HEK293T (cell line): ENCODE measurements at regions not wholly inside any gene's neighbourhood (a gene's known extent, or its start where the extent isn't known, plus 50 kb on each side); places are given as distances from the start of the nearest gene placed in this dataset.
"Not testable (repeated sequence)": the region's sequence is repeated elsewhere in the genome, so short reads cannot be mapped to it uniquely, and the experiment has no call there.

Experiments
- CTCF ChIA-PET: fragments of 350-600 bp; formaldehyde crosslinking; extraction: SDS; loops from one replicate; lab custom pipeline; 2021; ENCODE audit warnings: antibody characterized with exemption, inconsistent platforms; lab: Yijun Ruan, JAX
- POLR2A ChIA-PET: fragments of 350-600 bp; formaldehyde crosslinking; extraction: SDS; loops from one replicate; lab custom pipeline; 2020; ENCODE audit warnings: antibody characterized with exemption, inconsistent platforms; lab: Yijun Ruan, JAX
- DNase-seq: peaks from one replicate; pipeline ENCODE4 v3.0.0; 2012; ENCODE audit warnings: mixed read lengths; ENCODE audit errors: extremely low spot score
- ARNT ChIP-seq: fragments of 450-650 bp; IDR thresholded peaks from 2 replicates; pipeline ENCODE4 v1.6.1; 2017; ENCODE audit warnings: mild to moderate bottlenecking
- BHLHE40 ChIP-seq: fragments of 450-650 bp; IDR thresholded peaks from 2 replicates; pipeline ENCODE4 v1.6.1; 2016; ENCODE audit warnings: mild to moderate bottlenecking, moderate library complexity, borderline replicate concordance
- CTBP1 ChIP-seq: fragments of 450-650 bp; IDR thresholded peaks from 2 replicates; pipeline ENCODE4 v1.6.1; 2016; ENCODE audit warnings: borderline replicate concordance
- ELF4 ChIP-seq: fragments of 450-650 bp; IDR thresholded peaks from 2 replicates; pipeline ENCODE4 v1.6.1; 2017; ENCODE audit warnings: antibody characterized with exemption
- FOXA1 ChIP-seq: fragments of 450-650 bp; IDR thresholded peaks from 2 replicates; pipeline ENCODE4 v1.6.1; 2016; ENCODE audit warnings: mild to moderate bottlenecking
- FOXK2 ChIP-seq: fragments of 450-650 bp; IDR thresholded peaks from 2 replicates; pipeline ENCODE4 v1.6.1; 2016; ENCODE audit warnings: mild to moderate bottlenecking
- FOXM1 ChIP-seq: fragments of 450-650 bp; IDR thresholded peaks from 2 replicates; pipeline ENCODE4 v1.6.1; 2017; ENCODE audit warnings: mild to moderate bottlenecking, borderline replicate concordance
- HDGF ChIP-seq: fragments of 450-650 bp; IDR thresholded peaks from 2 replicates; pipeline ENCODE4 v1.6.1; 2017; ENCODE audit warnings: antibody characterized with exemption, borderline replicate concordance
- L3MBTL2 ChIP-seq: fragments of 450-650 bp; conservative IDR thresholded peaks from 2 replicates; pipeline ENCODE4 v1.6.1; 2016; ENCODE audit warnings: mild to moderate bottlenecking
- LEF1 ChIP-seq: fragments of 450-650 bp; IDR thresholded peaks from 2 replicates; pipeline ENCODE4 v1.6.1; 2017; ENCODE audit warnings: mild to moderate bottlenecking, borderline replicate concordance
- NFRKB ChIP-seq: fragments of 450-650 bp; IDR thresholded peaks from 2 replicates; pipeline ENCODE4 v1.6.1; 2016; ENCODE audit warnings: mild to moderate bottlenecking, moderate library complexity
- SP1 ChIP-seq: fragments of 450-650 bp; IDR thresholded peaks from 2 replicates; pipeline ENCODE4 v1.6.1; 2017
- SUZ12 ChIP-seq: fragments of 450-650 bp; IDR thresholded peaks from 2 replicates; pipeline ENCODE4 v1.6.1; 2016; ENCODE audit warnings: mild to moderate bottlenecking
- TARDBP ChIP-seq: fragments of 450-650 bp; IDR thresholded peaks from 2 replicates; pipeline ENCODE4 v1.6.1; 2016
- ZNF384 ChIP-seq: fragments of 450-650 bp; IDR thresholded peaks from 2 replicates; pipeline ENCODE4 v1.6.1; 2016
- TF ChIP-seq, protein P1 (sequence below): fragments of 450-650 bp; IDR thresholded peaks from 2 replicates; pipeline ENCODE4 v1.6.1; 2016

DNA sequence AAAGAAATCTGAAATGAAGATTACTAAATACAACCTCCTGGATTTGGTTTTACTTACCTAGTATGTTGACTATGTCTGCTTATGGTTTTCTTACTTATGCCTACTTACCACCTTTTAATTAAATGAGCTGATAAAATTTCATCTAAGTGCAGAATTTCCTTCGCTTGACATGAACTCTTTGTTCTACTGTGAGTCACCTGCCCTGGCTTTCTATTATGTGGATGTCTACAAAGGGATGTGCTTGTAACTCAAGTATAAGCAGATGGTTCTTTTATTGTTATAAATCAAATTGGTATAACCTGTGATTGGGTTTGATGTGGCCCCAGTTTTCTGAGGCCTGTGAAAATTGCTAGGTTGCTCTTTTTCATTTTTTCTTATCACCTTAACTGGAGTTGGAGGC lies 389.1 kb upstream of the ANKRD30A start:
- ChIA-PET POLR2A (no interaction called here), CTCF (no interaction called here)
- TF ChIP-seq L3MBTL2 (no peak), FOXM1 (no peak), LEF1 (no peak), ELF4 (no peak), SUZ12 (no peak), BHLHE40 (no peak), FOXA1 (no peak), CTBP1 (no peak)
- no peak for DNase-seq

DNA sequence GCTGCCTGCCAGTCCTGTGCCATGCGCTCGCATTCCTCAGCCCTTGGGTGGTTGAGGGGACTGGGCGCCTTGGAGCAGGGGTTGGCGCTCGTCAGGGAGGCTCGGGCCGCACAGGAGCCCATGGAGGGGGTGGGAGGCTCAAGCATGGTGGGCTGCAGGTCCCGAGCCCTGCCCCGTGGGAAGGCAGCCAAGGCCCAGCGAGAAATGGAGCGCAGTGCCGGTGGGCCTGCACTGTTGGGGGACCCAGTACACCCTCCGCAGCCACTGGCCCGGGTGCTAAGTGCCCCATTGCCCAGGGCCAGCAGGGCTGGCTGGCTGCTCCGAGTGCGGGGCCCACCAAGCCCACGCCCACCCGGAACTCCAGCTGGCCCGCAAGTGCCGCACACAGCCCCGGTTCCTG lies 390.8 kb upstream of the ANKRD30A start:
- CTCF ChIA-PET, POLR2A ChIA-PET, DNase-seq: not testable (repeated sequence)

DNA sequence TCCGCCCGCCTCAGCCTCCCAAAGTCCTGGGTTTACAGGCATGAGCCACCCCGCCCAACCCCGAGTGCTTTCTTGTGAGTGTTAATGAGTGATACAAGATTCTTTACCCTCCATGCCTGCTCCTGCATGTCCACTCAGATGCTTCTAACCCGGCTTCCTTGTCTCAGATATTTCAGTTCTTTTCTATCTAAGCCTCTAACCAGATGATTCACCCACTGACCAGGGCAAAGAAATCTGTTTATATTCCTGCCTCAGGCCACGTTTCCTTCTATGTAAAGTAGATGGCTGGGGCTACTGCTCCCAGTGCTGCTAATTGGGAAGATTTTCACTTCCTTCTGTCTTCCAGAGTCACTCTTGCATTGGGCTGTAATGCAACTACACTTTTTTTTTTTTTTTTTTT lies 395.1 kb upstream of the ANKRD30A start:
- no peak for TF ChIP-seq L3MBTL2
- no peak for TF ChIP-seq NFRKB
- TF ChIP-seq SUZ12, result no peak
- no peak for TF ChIP-seq SP1
- no peak for DNase-seq
- ChIA-PET POLR2A (no interaction called here), CTCF (no interaction called here)

DNA sequence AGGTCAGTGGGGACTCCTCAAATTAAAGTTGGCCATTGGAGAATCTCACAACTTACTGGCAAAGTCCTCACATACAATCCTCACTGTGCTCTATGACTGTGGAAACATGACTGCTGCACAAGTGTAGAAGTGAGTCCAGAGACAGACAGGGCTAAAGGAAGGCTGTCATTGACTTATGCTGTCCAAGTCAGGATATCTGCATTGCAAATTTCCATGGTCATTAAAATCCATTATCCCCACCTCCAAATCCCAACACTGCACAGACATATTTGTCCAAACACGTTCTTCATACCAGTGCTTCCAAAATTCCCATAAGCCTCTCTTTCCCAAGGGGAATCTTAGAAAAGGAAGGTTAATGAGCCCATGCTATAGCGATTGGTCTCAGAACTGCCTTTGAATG lies 396.8 kb upstream of the ANKRD30A start:
- TF ChIP-seq FOXK2 (no peak), L3MBTL2 (no peak), ARNT (no peak), SUZ12 (no peak), HDGF (no peak), TARDBP (no peak), ZNF384 (no peak), FOXM1 (no peak), SP1 (no peak), LEF1 (no peak)
- TF ChIP-seq, protein P1, sequence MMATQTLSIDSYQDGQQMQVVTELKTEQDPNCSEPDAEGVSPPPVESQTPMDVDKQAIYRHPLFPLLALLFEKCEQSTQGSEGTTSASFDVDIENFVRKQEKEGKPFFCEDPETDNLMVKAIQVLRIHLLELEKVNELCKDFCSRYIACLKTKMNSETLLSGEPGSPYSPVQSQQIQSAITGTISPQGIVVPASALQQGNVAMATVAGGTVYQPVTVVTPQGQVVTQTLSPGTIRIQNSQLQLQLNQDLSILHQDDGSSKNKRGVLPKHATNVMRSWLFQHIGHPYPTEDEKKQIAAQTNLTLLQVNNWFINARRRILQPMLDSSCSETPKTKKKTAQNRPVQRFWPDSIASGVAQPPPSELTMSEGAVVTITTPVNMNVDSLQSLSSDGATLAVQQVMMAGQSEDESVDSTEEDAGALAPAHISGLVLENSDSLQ, result no peak
- DNase-seq, result no peak
- POLR2A ChIA-PET, result no interaction called here
- CTCF ChIA-PET, result no interaction called here

DNA sequence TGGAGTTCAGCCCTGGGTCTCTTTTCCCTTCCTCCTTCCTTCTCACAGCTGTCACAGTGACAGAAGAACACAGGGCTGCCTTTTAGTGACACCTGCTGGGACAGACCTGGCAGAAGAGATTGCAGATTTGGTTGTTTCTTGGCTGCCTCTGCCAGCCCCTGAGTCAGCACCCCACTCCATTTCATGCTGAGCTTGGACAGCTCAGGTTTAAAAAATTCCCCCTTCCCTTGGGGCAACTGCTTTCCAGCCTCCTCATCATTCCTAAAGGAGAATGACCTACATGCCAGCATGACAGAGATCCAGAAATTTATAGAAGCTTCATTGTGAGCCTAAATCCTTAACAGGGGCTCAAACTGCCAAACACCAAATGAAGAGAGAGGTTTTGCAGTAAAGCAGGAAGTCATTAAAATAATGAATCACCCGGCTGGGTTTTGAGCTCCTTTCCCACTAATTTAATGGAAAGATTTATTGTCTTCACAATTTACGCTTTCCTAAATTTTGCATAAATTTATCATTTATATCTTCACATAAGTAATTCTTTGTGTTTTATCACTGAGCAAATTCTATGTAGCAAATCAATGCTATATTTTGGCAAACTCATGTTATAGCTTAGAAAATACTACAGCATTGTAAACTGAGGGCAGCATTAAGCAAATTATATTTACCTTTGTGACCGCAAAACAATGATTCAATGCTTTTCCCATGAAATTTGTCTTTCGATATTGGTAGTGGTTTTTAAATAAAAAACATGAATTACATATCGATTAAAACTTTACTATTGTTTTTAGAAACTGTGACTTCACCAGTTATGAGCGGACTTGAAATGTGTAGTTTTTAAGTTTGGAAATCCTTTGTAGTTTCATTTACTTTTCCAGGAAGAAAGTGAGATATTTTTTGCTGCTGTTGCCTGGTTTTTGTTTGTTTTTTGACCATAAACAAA lies 399.5 kb upstream of the ANKRD30A start:
- TF ChIP-seq, protein P1, result peak; percentile 66
- TF ChIP-seq FOXK2, result no peak
- peak; percentile 49 for DNase-seq
- ChIA-PET CTCF (interaction anchor here (0.6 to 1.6 kb wide), 12 partner anchors 13 to 1962 kb away, joined by 3 to 8 read pairs (median 4); no protein-coding TSS in a partner anchor), POLR2A (interaction anchor here (0.8 kb wide), 1 partner anchor 14 kb away, joined by 4 read pairs; no protein-coding TSS in a partner anchor)

DNA sequence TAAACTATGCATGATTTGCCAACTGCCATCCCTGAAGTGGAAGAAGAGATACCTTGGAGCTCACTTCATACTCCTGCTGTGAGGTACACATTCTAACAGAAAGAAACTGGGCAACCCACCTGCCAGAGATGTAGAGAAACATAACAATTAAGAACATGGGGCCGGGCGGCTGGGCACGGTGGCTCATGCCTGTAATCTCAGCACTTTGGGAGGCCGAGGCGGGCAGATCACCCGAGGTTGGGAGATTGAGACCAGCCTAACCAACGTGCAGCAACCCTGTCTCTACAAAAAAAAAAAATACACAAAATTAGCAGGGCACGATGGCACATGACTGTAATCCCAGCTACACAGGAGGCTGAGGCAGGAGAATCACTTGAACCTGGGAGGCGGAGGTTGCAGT lies 402.6 kb upstream of the ANKRD30A start:
- TF ChIP-seq SUZ12 (no peak), BHLHE40 (no peak), FOXA1 (no peak), FOXK2 (no peak), NFRKB (no peak), HDGF (no peak), ZNF384 (no peak), CTBP1 (no peak), LEF1 (no peak), ELF4 (no peak), TARDBP (no peak), SP1 (no peak), L3MBTL2 (no peak)
- TF ChIP-seq, protein P1, result no peak
- ChIA-PET CTCF (interaction anchor here (0.7 kb wide), 1 partner anchor 1087 kb away, joined by 4 read pairs; no protein-coding TSS in a partner anchor), POLR2A (no interaction called here)
- no peak for DNase-seq

DNA sequence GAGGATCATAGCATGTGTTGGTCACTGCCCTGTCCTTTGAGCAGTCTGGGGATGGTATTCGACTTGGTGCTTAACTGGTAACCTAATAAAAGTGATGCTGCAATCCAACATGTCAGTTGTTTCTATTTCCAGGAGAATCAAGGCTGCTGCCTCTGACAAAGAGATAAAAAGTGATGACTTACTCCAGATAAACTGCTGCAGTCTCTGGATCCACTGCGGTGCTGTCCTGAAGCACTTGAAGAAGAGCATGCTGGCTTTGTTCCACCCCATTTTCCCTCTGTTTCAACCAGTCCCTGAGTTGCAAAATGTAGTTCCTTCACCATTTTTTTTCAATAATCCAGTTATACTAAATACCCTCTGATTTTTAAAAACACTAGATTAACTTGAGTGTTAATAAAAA lies 403.5 kb upstream of the ANKRD30A start:
- CTCF ChIA-PET, result no interaction called here

More for the DNA sequence above, 403.5 kb upstream of the ANKRD30A start:
- POLR2A ChIA-PET, result no interaction called here
- TF ChIP-seq, protein P1, result no peak
- TF ChIP-seq FOXM1 (no peak), SUZ12 (no peak), L3MBTL2 (no peak), FOXK2 (no peak), ZNF384 (no peak), CTBP1 (no peak), BHLHE40 (no peak), FOXA1 (no peak), TARDBP (no peak), ELF4 (no peak), HDGF (no peak), NFRKB (no peak), LEF1 (no peak), SP1 (no peak)
- no peak for DNase-seq
